HPDE6-E6E7 (cell line): ENCODE measurements at regions not wholly inside any gene's neighbourhood (a gene's known extent, or its start where the extent isn't known, plus 50 kb on each side); places are given as distances from the start of the nearest gene placed in this dataset.
A peak's percentile ranks its signal among the peaks of the same experiment; 100 is the strongest.
"Not testable (repeated sequence)": the region's sequence is repeated elsewhere in the genome, so short reads cannot be mapped to it uniquely, and the experiment has no call there.

Source experiments
- DNase-seq: peaks from one replicate; pipeline ENCODE4 v3.0.0; 2011; ENCODE audit warnings: missing footprints; ENCODE audit errors: extremely low spot score

GRCh38 chr6:19976411-19977129 lies 139.4 kb downstream of the ID4 start:
- no peak for DNase-seq

DNA sequence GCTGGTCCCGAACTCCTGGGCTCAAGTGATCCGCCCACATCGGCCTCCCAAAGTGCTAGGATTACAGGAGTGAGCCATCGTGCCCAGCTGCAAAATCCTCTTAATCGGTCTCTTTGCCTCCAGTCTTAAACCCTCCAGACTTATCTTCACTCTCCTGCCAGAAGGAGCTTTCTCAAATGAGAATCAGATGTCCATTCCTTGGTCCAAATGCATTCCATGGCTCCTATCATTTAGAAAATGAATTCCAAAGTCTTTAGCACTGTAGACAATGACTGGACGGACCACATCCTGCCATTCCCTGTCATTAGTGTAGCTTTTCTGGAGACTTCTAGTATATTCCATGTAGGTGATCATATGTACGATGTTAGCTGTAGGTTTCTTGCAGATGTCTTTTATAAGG lies 141.9 kb downstream of the ID4 start:
- DNase-seq, result no peak

DNA sequence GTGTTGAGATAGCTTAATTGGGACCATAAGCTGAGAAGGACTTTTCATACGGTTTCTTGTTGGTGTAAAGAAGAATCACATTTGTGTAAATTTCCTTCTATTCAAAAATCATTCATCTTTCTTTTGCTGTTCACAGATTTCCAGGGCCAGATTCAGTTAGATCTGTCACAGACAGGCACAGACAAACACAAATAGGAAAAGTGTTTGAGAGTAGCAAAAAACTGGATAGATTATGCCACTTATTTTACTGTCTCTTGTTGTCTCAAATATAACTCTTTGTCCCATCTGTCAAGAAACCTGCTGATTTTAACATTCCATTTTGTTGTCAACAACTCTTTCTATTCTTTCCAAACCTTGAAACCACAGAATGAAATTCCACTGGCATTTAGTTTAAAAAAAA lies 142.8 kb downstream of the ID4 start:
- no peak for DNase-seq

GRCh38 chr6:19983374-19983773 lies 146.2 kb downstream of the ID4 start:
- no peak for DNase-seq

DNA sequence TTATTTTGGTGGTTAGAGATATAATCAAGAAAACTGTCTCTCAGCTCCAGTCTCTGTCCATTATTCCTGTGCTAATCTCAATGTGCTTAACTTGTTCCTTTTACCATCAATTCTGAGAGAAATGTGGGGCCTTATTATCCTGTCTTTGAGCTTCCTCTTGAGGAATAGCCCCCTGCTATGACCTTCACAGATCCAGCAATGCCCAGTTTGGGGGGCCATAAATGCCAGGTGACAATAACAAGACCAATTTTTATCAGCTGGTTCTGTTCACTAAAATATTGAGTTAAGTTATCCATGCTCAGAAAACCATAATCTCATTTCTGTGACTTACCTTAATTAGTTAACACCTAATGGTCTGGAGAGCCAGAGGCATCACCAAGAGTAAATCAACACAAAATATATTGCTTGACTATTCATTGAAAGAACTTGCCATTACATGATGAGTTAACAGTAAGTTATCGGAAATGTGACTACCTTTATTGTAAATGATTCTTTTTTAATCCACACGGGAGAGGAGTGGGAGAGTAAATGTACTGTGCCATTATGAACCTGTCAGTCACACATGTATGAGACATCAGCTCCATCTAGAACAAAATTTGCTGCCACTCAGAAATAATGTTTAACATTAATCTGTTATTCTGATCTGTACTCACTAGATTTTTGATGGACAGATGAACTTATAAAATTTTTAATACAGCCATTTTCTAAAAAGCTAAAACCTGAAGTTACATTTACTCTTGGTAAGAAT lies 149.7 kb downstream of the ID4 start:
- no peak for DNase-seq

- peak; percentile 11 for DNase-seq
Observed at GRCh38 chr6:19988555-19988954, 151.4 kb downstream of the ID4 start.

DNA sequence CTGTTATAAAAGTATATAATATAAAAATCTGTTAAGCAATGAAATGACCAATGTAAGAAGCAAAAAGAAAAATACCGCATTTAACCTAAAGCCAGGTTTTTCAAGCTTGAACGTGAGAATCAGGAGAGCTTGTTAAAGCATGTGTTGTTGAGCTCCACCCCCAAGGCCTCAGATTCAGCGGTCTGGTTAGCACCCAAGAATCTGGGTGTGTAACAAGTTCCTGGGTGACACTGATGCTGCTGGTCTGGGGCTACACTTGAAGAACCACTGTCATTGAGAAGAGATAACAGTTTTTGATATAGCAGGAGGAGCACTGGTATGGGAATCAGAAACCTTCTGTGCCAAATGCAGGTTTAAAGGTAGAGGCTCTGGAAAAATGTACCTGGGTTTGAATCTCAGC lies 154.0 kb downstream of the ID4 start:
- no peak for DNase-seq

GRCh38 chr6:19994909-19995308 lies 157.7 kb downstream of the ID4 start:
- no peak for DNase-seq

GRCh38 chr6:19995575-19996257 lies 158.5 kb downstream of the ID4 start:
- DNase-seq, result no peak

GRCh38 chr6:19997104-19997503 lies 159.9 kb downstream of the ID4 start:
- DNase-seq, result no peak

- DNase-seq, result no peak
Observed at GRCh38 chr6:19998541-19998940, 161.4 kb downstream of the ID4 start.

DNA sequence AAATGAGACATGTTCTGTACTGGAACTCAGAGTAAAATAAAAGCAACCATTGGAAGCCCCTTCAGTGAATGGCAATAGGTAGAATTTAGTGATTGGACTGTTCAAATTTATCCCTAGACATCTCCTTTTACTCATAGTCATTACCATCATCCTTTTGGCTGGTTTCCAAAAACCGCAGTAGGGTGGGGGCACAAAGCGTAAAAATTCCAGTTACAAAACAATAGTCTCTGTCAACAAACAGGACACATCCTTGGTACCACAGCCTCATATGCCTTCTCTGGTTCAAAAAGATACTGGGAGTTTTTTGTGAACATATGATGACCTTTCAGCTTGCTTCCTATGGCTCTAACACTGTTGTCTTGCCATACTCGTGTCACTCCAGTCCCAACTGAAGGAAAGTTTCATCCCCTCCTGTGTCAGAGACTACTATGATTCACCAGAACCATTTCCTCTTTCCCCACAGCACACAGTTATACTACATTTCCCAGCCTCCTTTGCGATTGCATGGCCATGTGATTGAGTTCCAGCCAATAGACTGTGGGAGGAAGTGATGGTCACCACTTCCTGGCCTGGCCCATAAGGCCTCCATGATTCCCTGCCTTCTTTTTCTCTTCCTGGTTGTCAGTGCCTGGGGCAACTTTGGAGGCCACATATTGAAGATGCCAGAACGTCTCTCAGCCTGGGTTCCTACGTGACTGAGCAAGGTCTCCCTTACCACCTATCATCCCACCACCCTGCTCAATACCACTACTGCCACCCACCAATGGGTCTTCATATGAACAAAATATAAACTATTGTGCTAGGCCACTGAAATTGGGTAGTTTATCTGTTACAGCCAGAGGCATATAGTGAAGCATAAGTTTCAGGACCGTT lies 162.4 kb downstream of the ID4 start:
- no peak for DNase-seq

DNA sequence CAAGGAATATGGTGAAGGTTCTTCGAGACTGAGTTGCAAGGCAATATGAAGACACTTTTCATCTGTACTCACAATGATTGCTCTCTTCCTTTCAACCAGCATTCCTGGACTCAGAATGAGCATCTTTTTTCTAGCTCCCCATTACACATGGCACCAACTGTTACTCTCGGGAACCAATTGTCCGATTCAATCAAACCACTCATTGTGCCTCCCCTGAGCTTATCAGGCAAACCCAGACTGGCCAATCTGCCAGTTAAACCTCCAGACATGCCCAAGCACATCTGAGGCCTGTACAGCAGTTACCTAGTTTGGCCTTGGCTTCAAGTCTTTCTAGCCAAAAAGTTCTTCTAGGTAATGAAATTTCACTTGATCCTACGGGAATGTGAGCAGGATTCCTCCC lies 164.1 kb downstream of the ID4 start:
- no peak for DNase-seq

- no peak for DNase-seq
Observed at GRCh38 chr6:20006037-20006436, 168.9 kb downstream of the ID4 start.

- DNase-seq, result no peak
Observed at GRCh38 chr6:20008131-20008530, 171.0 kb downstream of the ID4 start.

DNA sequence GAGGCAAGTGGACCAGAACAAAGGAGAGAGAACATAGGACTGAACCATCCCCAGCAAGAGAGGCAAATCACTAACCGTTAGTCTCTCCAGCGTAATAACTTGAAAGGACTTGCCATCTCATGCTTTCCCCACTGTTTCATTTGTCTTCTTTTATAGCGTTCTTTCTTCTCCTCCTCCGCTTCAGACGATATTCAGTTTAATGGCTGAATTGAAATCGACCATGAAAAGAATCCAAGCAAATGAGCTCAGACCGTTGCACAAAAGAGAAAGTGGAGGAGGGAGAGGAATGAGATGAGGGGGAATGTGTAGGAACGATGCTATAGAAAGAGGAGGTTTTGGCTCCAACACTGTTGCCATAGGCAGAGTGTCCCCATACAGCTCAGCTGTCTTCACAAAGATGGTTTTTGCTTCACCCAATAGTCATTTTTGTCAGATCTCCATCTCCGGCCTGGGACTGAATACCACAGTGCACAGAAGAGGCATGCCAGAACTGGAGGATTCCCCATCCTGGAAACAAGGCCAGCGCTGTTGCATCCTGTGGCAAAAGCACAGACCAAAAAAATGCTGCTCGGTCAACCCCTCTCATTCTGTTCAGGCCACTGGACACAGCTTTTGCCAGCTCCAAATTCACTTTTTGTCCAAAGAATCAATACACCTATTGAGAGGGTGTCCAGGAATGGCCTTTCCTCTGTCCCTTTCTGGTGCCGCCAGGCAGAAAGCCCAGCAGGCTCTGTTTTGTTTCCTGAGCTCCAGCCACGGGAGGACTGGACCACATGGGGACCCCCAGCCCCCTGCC lies 176.1 kb downstream of the ID4 start:
- no peak for DNase-seq

DNA sequence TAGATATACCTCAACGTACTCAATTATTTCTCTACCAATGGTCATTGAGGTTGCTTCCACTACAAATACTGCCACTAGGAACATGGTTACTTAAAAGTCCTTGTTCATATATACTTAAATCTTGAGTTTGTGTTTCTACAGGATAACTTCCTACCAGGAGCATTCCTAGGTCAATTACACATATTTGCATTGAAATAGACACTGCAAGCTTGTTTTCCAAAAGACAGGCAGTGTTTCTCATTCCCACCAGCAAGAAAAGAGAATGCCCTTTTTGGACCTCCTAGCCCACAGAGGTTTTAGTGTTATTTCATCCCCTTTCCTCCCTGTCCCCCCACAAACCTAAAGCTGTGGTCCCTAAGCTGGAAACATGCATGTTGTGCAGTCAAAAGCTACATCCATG lies 177.3 kb downstream of the ID4 start:
- DNase-seq, result no peak

DNA sequence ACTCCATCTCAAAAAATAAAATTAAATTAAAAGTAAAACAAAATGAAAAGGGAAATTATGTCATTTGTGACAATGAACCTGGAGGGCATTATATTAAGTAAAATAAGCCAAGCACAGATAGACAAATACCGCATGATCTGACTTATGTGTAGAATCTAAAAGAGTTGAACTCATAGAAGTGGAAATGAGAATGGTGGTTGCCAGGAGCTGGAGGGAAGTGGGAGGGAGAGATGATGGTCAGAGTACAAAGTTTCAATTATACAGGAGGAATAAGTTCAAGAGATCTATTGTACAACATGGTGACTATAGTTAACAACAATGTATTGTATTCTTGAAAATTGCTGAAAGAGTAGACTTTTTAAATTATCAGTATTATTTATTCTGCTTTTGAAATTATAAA lies 183.4 kb downstream of the ID4 start:
- no peak for DNase-seq

DNA sequence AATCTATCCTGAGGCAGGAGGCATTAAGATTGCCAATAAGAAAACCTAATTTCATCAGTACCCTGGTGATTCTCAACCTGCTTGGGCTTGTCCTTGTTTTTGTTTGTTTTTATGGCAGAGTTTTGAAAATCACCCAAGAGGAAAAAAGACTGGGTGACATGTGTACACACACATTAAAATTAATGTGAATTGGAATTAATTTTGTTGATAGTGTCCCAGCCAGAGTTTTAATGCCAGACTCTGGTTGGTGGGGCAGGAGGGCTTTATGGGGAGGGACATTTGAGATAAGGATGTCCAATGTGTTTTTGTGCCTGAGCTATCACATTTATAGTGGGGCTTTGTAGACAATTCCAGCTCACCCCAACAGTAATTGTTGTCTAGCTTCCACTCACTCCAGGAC lies 184.6 kb downstream of the ID4 start:
- DNase-seq, result no peak

DNA sequence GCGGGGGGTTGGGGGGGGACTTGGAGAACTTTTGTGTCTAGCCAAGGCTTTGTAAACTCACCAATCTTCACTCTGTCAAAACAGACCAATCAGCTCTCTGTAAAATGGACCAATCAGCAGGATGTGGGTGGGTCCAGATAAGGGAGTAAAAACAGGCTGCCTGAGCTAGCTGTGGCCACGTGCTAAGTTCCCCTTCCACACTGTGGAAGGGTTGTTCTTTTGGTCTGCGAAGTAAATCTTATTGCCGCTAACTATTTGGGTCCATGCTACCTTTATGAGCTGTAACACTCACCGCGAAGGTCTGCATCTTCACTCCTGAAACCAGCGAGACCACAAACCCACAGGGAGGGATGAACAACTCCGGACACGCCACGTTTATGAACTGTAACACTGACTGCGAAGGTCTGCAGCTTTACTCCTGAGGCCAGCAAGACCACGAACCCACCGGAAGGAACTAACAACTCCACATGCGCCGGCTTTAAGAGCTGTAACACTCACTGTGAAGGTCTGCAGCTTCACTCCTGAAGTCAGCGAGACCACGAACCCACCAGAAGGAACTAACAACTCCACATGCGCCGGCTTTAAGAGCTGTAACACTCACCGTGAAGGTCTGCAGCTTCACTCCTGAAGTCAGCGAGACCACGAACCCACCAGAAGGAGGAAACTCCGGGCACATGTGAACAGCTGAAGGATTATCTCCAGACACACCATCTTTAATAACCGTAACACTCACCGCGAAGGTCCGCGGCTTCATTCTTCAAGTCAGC lies 186.6 kb downstream of the ID4 start:
- DNase-seq, result not testable (repeated sequence)
